HL-60/S4 (cell line): ENCODE measurements at regions not wholly inside any gene's neighbourhood (a gene's known extent, or its start where the extent isn't known, plus 50 kb on each side); places are given as distances from the start of the nearest gene placed in this dataset.
"Not testable (repeated sequence)": the region's sequence is repeated elsewhere in the genome, so short reads cannot be mapped to it uniquely, and the experiment has no call there.

ENCODE experiments used
- in situ Hi-C: fragments of 300-500 bp; cut with MboI; formaldehyde crosslinking; loops from 2 replicates; pipeline ENCODE4 v1.14.3; 2022; ENCODE audit warnings: low sequenced_read_pairs

- in situ Hi-C loops: no loop called here
These were observed 260.3 kb downstream of the ADGRD1 start for GRCh38 chr12:131213896-131214442.

DNA sequence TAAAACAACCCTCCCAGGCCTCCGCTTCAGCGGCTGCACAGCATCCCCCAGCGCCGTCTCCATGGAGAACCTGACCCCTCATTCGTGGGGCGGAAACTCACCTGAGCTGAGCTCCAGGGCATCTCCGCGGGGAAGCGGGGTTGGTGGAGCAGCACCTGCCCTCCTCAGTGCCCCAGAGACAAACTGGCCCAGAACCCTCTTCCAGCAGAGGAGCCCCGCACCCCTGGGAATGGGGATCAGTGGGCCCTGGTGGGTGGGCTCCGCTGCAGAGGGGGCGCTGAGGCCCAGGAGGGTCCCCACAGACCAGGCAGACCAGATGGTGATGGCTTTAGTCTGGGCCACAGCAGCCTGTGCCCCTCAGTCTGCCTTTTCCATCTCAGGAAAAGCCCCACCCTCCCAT is 261.2 kb downstream of the ADGRD1 start:
- in situ Hi-C loops: not testable (repeated sequence)

DNA sequence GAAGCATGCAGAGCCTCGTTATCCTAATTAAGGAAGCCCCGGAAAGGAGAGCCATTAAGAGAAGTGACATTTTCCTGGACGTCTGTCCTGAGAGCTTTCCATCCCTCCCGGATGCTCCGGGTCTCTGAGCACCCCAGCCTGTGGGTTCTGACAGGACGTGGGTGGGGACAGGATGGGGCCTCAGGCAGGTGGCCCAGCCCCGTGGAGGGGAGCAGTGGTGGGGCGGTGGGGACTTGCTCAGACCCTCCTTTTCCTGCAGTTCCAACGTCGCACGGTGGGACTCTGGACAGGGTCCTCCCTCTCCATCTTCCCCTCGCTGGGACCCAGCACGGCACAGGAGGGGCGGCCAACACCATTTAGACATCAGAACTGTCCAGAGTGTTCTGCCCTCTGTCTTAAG is 262.9 kb downstream of the ADGRD1 start:
- in situ Hi-C loops: not testable (repeated sequence)

DNA sequence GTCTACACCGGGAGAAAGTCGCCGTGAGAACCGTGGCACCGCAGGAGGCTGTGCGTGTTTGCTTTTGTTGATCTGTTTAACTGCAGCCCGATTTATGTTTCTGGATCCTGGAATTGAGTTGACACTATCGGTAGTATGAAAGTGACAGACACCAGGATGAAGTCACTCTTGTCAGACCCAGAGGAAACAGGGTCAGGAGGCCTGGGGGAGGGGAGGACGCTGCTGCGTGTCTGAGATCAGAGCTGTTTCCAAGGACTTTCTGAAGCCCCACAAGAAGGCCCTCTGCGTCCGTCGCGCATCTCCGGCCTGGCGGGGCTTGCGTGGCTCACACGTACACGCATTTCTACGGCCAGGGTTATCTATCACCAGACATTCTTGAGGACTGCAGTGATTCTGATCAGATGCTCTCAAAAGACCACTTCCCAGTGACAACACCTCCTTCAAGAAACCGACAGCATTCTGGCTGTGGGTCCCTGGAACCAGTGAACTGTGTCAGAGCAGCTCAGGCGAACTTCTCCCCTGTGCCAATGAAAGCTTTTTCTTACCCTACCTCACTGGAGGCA is 263.4 kb downstream of the ADGRD1 start:
- in situ Hi-C loops: no loop called here

DNA sequence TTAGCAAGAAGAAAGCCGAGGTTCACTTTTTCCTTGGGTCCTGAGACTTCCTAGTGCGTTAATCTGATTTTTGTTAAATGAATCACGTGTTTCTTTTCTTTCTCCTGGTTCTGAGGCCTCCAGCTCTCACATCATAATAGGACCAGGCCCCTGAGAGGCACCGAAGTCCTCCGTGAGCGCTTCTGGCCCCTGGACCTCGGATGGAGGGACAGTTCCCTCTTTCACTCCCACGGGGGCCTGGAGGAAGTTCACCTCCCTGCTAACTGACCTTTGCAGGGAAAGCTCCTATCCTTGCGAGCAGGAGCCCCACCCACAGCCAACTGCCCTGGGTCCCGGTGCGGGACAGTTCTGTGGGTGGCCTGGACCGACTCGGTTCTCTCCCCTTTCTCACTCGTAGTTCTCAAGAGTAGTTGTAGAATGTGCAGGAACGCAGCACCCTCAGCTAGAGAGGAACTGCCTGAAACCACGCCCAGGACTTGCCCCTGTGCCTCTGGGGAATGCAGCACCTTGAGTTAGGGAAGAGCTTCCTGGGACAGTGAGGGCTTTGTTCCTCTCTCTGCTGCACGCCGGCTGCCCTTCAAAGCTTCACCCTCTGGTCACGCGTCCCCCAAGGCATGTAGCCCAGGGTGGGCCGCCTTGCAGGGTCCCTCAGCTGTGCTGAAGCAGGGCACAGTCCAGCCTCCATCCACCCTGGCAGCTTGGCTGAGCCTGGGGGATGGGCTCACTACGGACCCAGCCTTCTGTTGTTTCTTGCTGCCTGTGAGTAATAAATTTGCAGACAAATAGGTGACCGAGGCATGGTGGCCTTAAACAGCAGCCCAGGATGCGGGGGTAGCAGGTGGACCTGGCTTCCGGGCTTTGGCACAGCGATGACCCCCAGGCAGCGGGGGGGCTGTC is 264.6 kb downstream of the ADGRD1 start:
- in situ Hi-C loops: no loop called here

GRCh38 chr12:131218923-131219669 is 265.4 kb downstream of the ADGRD1 start:
- in situ Hi-C loops: no loop called here

- in situ Hi-C loops: no loop called here
These were observed 266.1 kb downstream of the ADGRD1 start for GRCh38 chr12:131219670-131220330.

- in situ Hi-C loops: no loop called here
These were observed 266.6 kb downstream of the ADGRD1 start for GRCh38 chr12:131220331-131220685.

DNA sequence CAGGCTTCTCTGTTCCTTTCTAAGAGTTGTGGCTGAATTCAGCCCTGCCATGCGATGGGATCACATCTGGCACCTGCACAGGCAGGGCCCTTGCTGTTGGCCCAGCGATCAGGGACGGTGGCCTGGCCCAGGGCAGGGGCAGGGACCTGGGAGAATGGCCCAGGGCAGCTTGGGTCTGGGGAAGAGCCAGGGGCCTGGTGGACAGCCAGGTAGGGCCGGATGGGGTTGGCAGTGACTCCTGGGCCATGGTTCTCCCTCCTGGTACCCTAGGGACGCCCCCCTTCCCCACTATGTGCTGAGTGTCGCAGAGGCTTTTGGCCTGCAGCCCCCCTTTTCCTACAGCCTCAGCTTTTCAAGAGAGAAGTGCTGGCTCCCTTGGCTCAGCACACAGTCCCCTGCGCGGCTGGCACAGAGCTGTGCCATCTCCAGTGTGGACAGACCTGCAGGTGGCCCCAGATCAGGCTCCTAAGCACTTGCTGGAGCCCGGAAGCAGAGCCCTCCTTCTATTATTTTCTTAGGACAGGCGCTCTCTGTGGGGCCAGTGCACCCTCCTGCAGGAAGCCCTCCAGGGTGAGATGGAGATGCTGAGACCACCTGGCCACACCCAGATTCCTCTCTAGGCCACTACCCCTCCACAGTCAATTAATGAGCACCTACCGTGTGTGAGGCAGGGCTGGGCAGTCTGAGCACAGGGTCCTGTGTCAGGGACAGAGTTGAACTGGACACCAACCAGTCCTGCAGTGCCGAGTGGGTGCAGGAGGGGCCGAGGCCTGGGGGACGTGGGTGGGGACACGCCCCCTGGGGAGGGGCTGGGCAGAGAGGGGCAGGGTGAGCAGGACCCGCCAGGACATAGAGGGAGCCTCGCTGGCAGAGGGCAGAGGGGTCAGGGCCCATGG is 267.6 kb downstream of the ADGRD1 start:
- in situ Hi-C loops: no loop called here

- in situ Hi-C loops: no loop called here
These were observed 268.2 kb downstream of the ADGRD1 start for GRCh38 chr12:131221957-131222328.

DNA sequence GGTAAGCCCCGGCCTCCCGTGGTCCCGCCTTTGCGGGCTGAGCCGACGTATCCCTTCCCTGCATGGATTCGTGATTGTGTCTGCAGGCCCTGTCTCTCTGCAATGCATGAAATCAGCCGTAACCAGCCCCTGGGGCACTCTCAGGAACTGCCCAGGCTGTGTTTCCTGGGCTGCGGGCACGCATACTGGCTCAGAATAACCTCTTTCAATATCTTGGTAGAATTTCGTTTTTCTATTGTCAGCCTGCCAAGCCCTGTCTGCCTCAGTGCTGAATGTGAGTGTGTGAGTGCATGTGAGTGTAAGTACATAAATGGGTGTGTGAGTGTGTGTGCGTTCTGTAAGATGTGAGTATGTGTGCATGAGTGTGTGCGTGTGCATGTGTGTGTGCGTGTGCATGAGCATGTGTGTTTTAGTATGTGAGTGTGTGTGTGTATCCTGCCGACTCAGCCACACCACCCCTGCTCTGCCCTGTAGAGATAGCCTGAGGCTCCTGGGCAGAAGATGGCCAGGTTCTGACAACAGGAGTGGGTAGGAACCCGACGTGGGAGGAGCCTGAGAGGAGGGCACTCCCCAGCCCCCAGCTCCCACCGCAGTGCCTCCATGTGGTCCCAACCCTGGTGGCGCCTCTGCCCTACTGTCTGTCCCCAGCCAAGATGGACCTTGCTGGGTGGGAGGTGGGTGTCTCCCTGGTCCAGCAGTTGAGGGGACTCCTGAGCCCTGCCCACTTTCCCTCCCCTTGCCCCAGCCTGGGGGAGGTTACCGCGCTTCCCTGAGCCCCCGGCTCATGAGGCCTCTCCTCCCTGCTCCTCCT is 268.8 kb downstream of the ADGRD1 start:
- in situ Hi-C loops: no loop called here

DNA sequence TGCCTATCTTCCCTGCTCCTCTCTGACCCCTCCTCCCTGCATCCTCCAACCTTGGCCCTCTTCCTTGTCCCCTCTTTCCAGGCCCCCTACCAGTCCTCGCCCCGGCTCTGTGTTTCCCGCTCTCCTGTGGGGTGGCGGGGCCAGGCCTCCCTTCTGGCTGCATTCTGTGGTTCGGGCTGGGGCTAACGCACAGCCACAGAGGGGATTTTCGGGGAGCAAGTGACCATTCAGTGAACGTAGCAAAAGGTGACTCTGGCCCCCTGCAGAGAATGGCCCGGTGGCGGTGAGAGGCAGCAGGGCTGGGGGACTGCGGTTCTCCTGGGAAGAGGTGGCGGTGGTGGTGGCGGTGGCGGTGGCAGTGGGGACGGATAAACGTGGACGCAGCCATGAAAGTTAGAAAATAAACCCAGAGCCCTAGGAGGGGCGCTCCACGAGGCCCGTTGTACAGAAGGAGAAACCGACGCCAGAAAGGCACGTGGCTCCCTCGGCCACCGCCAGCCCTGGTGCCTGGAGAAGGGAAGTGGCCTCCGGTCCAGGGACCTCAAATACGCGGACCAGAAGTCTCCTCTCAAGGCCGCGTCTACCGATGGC is 269.6 kb downstream of the ADGRD1 start:
- in situ Hi-C loops: no loop called here

GRCh38 chr12:131223791-131224225 is 270.1 kb downstream of the ADGRD1 start:
- in situ Hi-C loops: no loop called here

DNA sequence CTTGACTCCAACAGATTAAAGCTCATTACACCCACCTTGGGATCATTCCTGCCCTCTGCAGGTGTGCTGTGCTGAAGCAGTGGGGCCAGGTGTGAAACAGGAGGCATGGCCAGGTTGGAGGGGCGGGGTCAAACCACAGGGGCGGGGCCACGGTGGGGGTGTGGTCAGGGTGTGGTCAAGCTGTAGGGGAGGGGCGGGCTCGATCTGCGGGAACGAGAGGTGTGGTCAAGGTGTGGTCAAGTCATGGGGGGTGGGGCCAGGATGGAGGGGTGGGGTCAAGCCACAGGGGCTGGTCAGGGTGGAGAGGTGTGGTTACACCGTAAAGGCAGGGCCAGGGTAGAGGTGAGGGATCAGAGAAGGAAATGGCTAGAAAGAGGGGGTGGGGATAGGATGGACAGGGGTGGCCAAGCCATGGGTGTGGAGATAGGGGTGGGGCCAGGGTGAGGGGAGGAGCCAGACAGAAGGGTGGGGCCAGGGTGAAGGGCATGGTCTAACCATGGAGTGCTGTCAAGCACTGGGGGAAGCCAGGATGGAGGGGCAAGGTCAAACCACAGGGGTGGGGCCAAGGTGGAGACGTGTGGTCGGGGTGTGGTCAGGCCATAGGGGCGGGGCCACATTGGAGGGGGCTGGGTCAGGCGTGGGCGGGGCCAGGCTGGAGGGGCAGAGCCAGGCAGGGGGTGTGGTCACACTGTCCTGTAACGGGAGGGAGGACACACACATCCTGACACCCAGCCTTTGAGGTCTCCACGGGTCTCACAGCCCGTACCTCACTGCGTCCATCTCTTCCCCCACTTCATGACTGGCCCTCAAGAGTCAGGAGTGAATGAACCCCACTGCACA is 270.7 kb downstream of the ADGRD1 start:
- in situ Hi-C loops: loop anchor here (5.0 kb wide), 1 partner anchor 213 kb away; no protein-coding TSS in a partner anchor

- in situ Hi-C loops: loop anchor here (5.0 kb wide), 1 partner anchor 212 kb away; no protein-coding TSS in a partner anchor
These were observed 271.3 kb downstream of the ADGRD1 start for GRCh38 chr12:131225066-131225380.

GRCh38 chr12:131226345-131227265 is 272.9 kb downstream of the ADGRD1 start:
- in situ Hi-C loops: loop anchor here (5.0 kb wide), 1 partner anchor 211 kb away; no protein-coding TSS in a partner anchor

- in situ Hi-C loops: loop anchor here (5.0 kb wide), 1 partner anchor 210 kb away; no protein-coding TSS in a partner anchor
These were observed 273.9 kb downstream of the ADGRD1 start for GRCh38 chr12:131227641-131228040.
